Upper lobe of left lung (tissue), 4 donors: ENCODE measurements at regions not wholly inside any gene's neighbourhood (a gene's known extent, or its start where the extent isn't known, plus 50 kb on each side); places are given as distances from the start of the nearest gene placed in this dataset.
A peak's percentile ranks its signal among the peaks of the same experiment; 100 is the strongest.

Experiments
- EP300 ChIP-seq, 4 donors: sonication (generic); formaldehyde crosslinking; IDR thresholded peaks; one replicate each; pipeline ENCODE4 v1.5.1; 2017; ENCODE audit warnings: antibody characterized with exemption in 4 of 4, control low read depth in 2 of 4
- POLR2A ChIP-seq, 4 donors: fragments of 450-650 bp; IDR thresholded peaks; one replicate each; pipeline ENCODE4 v1.5.1; 2016 to 2017; ENCODE audit warnings: antibody characterized with exemption in 4 of 4, mild to moderate bottlenecking in 2 of 4
- POLR2AphosphoS5 ChIP-seq, 2 donors: sonication (generic); formaldehyde crosslinking; IDR thresholded peaks; one replicate each; pipeline ENCODE4 v1.5.1; 2017; ENCODE audit warnings: antibody characterized with exemption in 2 of 2
- TF ChIP-seq, protein P1 (sequence below), 6 experiments: fragments of 450-650 bp in 4 of 6; fragments of 200-600 bp in 2 of 6; sonication (generic) in 2 of 6; IDR thresholded peaks; one replicate each; pipeline ENCODE4 v1.5.1; 2016 to 2019; ENCODE audit warnings: antibody characterized with exemption in 6 of 6

DNA sequence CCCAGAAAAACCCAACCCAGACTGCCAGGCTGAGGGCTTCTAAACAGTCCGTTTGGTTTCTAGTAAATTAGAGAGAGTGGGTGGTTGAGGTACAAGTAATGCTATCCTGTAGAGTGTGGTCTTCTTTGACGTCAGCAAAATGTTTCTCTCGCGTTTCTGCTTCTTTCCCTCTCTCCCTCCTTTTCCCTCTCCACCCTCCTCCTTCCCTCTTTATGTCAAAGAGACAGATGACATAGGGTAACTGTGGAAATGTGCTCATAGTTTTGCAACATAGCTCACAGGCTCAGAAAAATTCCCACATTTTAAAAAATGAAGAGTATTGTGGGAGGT lies 158.3 kb downstream of the TOMM20 start:
- TF ChIP-seq EP300 (IDR thresholded peaks at IDR 0.05) (peak in 1 of 4 donors; percentile 31), POLR2AphosphoS5 (IDR thresholded peaks at IDR 0.05) (no peak), POLR2A (IDR thresholded peaks at IDR 0.05) (peak in 1 of 4 donors; percentile 20)
- TF ChIP-seq, protein P1, sequence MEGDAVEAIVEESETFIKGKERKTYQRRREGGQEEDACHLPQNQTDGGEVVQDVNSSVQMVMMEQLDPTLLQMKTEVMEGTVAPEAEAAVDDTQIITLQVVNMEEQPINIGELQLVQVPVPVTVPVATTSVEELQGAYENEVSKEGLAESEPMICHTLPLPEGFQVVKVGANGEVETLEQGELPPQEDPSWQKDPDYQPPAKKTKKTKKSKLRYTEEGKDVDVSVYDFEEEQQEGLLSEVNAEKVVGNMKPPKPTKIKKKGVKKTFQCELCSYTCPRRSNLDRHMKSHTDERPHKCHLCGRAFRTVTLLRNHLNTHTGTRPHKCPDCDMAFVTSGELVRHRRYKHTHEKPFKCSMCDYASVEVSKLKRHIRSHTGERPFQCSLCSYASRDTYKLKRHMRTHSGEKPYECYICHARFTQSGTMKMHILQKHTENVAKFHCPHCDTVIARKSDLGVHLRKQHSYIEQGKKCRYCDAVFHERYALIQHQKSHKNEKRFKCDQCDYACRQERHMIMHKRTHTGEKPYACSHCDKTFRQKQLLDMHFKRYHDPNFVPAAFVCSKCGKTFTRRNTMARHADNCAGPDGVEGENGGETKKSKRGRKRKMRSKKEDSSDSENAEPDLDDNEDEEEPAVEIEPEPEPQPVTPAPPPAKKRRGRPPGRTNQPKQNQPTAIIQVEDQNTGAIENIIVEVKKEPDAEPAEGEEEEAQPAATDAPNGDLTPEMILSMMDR (IDR thresholded peaks at IDR 0.05), result no peak
